Activated CD4-positive, alpha-beta T cell treated with anti-CD3 and anti-CD28 coated beads for 36 hours (primary cell): ENCODE measurements at regions not wholly inside any gene's neighbourhood (a gene's known extent, or its start where the extent isn't known, plus 50 kb on each side); places are given as distances from the start of the nearest gene placed in this dataset.

Source experiments
- ATAC-seq: fragments of 200-7000 bp; cut with Tn5 transposase; one replicate; pipeline ENCODE4 v1.10.0; 2021; ENCODE audit warnings: mild to moderate bottlenecking, moderate library complexity
- CTCF ChIA-PET: fragments of 350-600 bp; sonication (Branson Sonifier 250); formaldehyde crosslinking; loops from one replicate; lab custom pipeline; 2021; ENCODE audit warnings: antibody characterized with exemption; lab: Charles Lee
- POLR2A ChIA-PET: fragments of 350-600 bp; sonication (Branson Sonifier 250); formaldehyde crosslinking; loops from one replicate; lab custom pipeline; 2021; ENCODE audit warnings: antibody characterized with exemption, inconsistent platforms; lab: Charles Lee
- DNase-seq: peaks from one replicate; pipeline ENCODE4 v3.0.0-alpha.2; 2020
- H3K27ac Mint-ChIP-seq: one replicate; pipeline ENCODE4 v1.8.0; 2021; ENCODE audit warnings: mixed read lengths
- H3K27me3 Mint-ChIP-seq: one replicate; pipeline ENCODE4 v1.8.0; 2021; ENCODE audit warnings: mixed read lengths
- H3K36me3 Mint-ChIP-seq: one replicate; pipeline ENCODE4 v1.8.0; 2021; ENCODE audit warnings: low read depth, mixed read lengths
- H3K4me1 Mint-ChIP-seq: one replicate; pipeline ENCODE4 v1.8.0; 2021; ENCODE audit warnings: mixed read lengths
- H3K4me3 Mint-ChIP-seq: one replicate; pipeline ENCODE4 v1.8.0; 2021; ENCODE audit warnings: mild to moderate bottlenecking, moderate library complexity, mixed read lengths
- H3K9me3 Mint-ChIP-seq: one replicate; pipeline ENCODE4 v1.8.0; 2021; ENCODE audit warnings: low read depth, mixed read lengths
- intact Hi-C, 2 experiments: fragments of 100-400 bp; cut with DNase I in 1 of 2; cut with micrococcal nuclease in 1 of 2; formaldehyde crosslinking; loops; one replicate each; pipeline versions ENCODE4 v1.14.2 to v1.15.1; 2022 to 2024; cut with DNase I, micrococcal nuclease

DNA sequence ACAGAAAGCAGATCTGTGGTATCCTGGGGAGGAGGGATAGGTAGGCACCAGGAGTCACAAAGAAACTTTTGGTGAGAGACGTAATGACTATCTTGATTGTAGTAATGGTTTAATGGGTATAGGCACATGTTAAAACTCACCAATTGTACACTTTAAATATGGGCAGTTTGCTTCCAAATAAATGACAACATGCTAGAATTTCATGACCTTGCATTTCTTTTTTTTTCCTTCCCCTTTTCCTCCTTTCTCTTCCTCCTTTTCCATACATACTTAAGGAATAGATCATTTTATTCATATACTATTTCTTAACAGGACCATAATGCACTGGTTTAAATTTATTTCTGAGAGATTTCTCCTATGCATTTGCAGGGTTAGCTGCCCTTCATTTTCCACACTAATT, 341.8 kb downstream of the TMEM182 start:
- Mint-ChIP-seq H3K27ac (no peak overlapping the region), H3K36me3 (no peaks in the 10 kb centered on the region), H3K4me3 (no peak overlapping the region), H3K9me3 (no peaks in the 10 kb centered on the region), H3K4me1 (no peaks in the 10 kb centered on the region), H3K27me3 (no peaks in the 10 kb centered on the region)
- intact Hi-C loops = no loop called here
- CTCF ChIA-PET = no interaction called here
- POLR2A ChIA-PET = no interaction called here
- no peak for ATAC-seq
- no peak for DNase-seq

DNA sequence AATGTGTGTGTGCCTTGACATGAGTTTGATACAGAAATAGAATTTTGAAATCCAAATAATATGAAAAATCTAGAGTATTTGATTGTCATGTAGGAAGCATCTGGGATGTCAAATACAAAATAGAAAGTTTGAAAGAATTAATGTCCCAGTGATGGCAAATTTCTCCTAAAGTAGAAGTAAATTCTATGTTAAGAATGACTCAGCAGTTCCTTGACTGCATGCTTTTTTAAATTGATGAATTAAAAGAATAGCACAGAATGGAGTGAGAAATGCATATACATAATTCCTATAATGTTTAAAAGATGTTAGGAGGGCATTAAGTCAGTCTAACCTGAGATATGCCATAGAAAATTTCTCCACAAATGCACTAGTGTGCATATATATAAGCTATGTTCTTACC, 357.5 kb downstream of the TMEM182 start:
- H3K4me3 Mint-ChIP-seq = no peak overlapping the region
- intact Hi-C loops = no loop called here
- POLR2A ChIA-PET = no interaction called here

DNA sequence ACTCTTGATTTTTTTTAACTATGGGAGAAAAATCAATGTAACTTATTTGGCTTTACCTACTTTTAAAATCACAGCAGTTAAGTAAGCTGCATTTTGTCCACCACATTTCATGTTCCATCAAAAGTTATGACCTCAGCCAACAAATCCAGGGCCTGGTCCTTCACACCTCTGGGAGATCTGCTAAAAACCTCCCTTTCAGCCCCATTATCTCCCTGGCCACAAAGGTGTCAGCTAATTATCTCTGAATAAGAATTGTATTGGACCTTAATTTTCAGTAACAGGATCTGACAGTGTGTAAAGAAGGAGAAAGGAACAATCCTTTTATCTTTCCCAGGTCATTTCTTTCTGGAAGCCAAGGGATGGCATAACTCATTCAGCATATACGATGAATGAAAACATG, 359.3 kb downstream of the TMEM182 start:
- Mint-ChIP-seq H3K36me3 (no peaks in the 10 kb centered on the region), H3K4me3 (no peak overlapping the region), H3K9me3 (no peaks in the 10 kb centered on the region), H3K4me1 (no peaks in the 10 kb centered on the region), H3K27me3 (peaks cover 2% of the 10 kb centered on the region), H3K27ac (no peak overlapping the region)
- CTCF ChIA-PET = no interaction called here
- DNase-seq = no peak
- intact Hi-C loops = no loop called here
- POLR2A ChIA-PET = no interaction called here
- ATAC-seq = no peak

More for the DNA sequence above, 357.5 kb downstream of the TMEM182 start:
- Mint-ChIP-seq H3K9me3 (no peaks in the 10 kb centered on the region), H3K4me1 (no peaks in the 10 kb centered on the region), H3K27me3 (peaks cover 2% of the 10 kb centered on the region), H3K27ac (no peak overlapping the region), H3K36me3 (no peaks in the 10 kb centered on the region)
- DNase-seq (no peak), ATAC-seq (no peak)
- CTCF ChIA-PET = no interaction called here

DNA sequence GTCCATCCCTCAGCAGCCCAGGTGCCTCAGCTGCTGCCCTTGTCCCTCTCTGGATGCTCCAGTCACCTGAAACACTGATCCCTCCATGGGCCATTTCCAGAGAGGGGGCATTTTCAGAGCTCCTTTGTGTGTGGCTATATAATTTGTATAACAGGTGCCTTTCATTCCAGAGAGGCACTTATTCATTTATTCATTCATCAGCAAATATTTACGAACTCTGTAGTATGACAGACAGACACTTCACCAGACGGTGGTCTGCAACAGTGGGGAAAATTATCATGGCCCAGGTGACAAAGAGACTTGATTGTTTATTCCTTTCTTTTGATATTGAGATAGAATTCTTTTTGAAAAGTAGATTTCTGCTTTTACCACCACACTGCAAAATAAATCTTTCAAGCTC, 361.7 kb downstream of the TMEM182 start:
- Mint-ChIP-seq H3K27me3 (no peaks in the 10 kb centered on the region), H3K4me1 (no peaks in the 10 kb centered on the region), H3K27ac (no peak overlapping the region), H3K4me3 (no peak overlapping the region), H3K9me3 (no peaks in the 10 kb centered on the region), H3K36me3 (no peaks in the 10 kb centered on the region)
- intact Hi-C loops = no loop called here
- no peak for DNase-seq
- POLR2A ChIA-PET = no interaction called here
- no peak for ATAC-seq
- CTCF ChIA-PET = no interaction called here

DNA sequence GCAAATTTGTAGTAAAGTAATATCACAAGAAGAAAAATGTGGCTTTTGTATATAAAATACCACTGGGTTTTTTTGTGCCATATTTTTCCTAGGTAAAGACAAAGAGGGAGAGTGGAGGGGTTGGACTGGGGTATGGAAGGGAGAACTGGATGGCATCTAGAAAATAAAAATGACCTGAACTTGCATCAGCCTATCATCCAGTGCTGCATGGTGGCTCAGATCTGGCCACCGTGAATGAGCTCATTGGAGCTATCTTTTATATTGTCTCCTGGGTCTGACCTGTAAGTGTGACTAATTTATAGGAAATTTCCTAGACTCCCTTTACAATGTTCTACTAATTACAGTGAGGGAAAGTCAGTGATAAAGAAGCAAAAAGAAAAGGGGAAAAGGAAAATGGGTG, 369.0 kb downstream of the TMEM182 start:
- H3K36me3 Mint-ChIP-seq = no peaks in the 10 kb centered on the region
- intact Hi-C loops = no loop called here

DNA sequence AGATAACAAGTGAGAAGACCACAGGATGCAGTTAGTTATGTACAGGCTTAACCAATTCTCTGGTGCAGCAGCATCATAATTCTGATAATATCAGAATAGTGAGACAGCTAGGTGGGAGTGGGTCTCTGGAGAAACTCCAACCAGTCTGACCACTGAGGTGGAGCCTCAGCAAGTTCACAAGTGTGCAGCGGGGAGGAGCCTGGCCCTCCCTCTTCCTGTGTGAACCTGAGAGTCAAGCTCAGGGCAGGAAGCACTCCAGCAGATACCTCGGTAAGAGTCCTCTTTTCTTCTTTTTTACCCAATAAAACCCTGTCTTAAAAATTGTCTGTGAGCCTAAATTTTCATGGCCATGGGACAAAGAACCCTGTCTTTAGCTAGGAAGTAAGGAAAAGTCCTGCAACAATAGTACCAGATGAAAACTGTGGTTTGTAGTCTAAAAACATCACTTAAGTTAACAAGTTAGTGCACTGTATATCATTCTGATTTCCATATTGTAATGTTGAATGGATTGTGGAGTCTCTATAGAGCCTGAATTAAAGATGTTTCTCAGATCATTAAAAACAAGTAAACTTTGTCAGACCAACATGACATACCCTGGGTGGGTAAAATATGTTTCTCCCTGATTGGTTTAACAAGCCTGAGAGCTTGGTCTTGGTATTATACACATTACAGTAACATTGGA, 370.8 kb downstream of the TMEM182 start:
- Mint-ChIP-seq H3K9me3 (peaks cover 5% of the 10 kb centered on the region), H3K4me3 (no peak overlapping the region), H3K27ac (no peak overlapping the region), H3K36me3 (no peaks in the 10 kb centered on the region), H3K4me1 (no peaks in the 10 kb centered on the region), H3K27me3 (no peaks in the 10 kb centered on the region)
- no peak for DNase-seq
- ATAC-seq = peak; percentile 44
- ChIA-PET POLR2A (no interaction called here), CTCF (no interaction called here)
- intact Hi-C loops = no loop called here

More for the DNA sequence above, 369.0 kb downstream of the TMEM182 start:
- Mint-ChIP-seq H3K27ac (no peak overlapping the region), H3K4me3 (no peak overlapping the region), H3K27me3 (no peaks in the 10 kb centered on the region), H3K4me1 (no peaks in the 10 kb centered on the region), H3K9me3 (peaks cover 3% of the 10 kb centered on the region)
- ATAC-seq = no peak
- no peak for DNase-seq
- ChIA-PET CTCF (no interaction called here), POLR2A (no interaction called here)

DNA sequence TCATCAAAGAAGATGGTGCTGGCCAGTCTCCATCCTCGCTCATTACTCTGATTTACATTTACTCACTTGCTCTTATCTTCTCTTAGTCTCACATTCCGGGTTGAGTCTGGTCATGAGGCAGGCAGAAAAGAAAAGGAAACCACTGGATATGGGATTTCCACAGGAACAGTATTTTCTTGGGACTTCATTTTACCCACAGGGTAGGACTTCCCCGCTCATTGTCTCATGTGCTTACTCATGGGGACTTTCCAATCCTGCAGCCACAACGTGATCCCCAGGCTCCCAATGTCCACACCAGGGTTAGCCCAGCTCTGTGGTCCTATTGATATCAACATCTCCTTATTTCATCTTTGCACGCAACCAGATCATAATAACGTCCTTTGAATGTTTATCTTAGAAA, 373.8 kb downstream of the TMEM182 start:
- no peak for ATAC-seq
- Mint-ChIP-seq H3K27ac (no peak overlapping the region), H3K36me3 (no peaks in the 10 kb centered on the region), H3K27me3 (no peaks in the 10 kb centered on the region), H3K4me3 (no peak overlapping the region), H3K9me3 (peaks cover 5% of the 10 kb centered on the region), H3K4me1 (no peaks in the 10 kb centered on the region)
- intact Hi-C loops = no loop called here
- CTCF ChIA-PET = no interaction called here
- POLR2A ChIA-PET = no interaction called here
- DNase-seq = no peak

DNA sequence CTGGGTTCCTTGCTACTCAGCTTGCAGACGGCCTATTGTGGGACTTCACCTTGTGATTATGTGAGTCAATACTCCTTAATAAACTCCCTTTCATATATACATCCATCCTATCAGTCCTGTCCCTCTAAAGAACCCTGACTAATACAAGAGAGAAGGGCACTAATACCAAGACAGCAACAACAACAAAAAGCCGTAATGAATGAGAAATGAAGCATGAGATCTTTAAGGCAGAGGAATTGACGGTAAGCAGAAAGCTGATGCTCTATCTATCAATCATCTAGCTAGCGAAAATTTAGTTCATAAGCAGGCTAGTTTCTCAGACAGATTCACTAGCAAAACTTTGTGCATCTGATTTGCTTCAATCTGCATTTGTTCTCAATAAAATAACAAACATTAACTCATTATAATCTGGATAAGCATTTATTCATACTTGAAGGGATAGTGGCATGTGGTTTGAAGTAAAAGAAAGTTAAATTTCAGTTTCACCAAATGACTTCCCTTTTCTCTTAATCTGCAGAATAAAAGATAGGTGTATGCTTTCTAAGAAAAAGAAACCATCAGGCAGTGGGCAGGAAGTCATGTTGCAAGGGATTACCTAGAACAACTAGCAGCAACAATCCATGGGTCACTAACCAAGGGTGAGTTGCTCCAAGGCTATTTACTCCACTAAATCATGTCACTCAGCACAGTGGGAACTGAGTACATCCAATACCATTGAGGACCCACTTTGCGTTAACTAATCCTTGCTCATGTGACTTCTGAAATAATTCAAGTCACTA, 376.5 kb downstream of the TMEM182 start:
- Mint-ChIP-seq H3K4me3 (no peak overlapping the region), H3K36me3 (no peaks in the 10 kb centered on the region), H3K9me3 (peaks cover 5% of the 10 kb centered on the region), H3K27me3 (no peaks in the 10 kb centered on the region), H3K4me1 (no peaks in the 10 kb centered on the region), H3K27ac (no peak overlapping the region)
- ChIA-PET CTCF (interaction anchor here (0.5 to 0.7 kb wide), 2 partner anchors 31 to 296 kb away, joined by 3 read pairs; no protein-coding TSS in a partner anchor), POLR2A (no interaction called here)
- DNase-seq (no peak), ATAC-seq (no peak)
- intact Hi-C loops = no loop called here

DNA sequence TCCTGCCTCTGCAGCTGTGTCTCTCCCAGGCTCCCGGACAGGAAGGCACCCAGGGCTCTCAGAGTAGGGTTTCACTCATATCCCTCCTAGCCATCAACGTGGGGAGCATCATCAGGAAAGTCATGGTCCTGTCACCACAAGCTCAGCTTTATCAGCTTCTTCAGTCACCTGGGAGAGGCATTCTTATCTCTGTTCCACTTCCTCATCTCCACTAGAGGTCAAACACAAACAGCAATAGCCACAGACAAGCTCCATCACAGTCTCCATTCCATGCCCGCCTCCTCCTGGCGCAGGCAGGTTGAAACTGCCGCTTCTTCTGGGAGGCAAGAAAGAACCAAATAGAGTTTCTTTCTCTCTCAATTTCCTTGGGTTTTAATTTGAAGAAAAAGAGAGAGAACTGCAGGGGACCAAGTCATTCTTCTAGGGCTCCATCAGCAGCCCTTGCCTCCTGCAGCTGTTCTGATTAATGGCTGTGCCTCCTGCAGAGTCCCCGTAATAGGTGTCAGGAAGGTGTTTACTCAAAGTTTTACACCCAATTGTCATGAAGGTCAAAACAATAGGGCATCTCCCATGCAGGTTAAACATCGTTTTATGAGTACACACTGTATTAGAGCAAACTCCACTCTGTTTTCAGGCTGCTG, 377.9 kb downstream of the TMEM182 start:
- ATAC-seq = no peak
- POLR2A ChIA-PET = no interaction called here
- Mint-ChIP-seq H3K9me3 (peaks cover 5% of the 10 kb centered on the region), H3K4me3 (no peak overlapping the region), H3K27me3 (no peaks in the 10 kb centered on the region), H3K27ac (no peak overlapping the region), H3K4me1 (no peaks in the 10 kb centered on the region), H3K36me3 (no peaks in the 10 kb centered on the region)
- no peak for DNase-seq
- CTCF ChIA-PET = no interaction called here
- intact Hi-C loops = no loop called here

DNA sequence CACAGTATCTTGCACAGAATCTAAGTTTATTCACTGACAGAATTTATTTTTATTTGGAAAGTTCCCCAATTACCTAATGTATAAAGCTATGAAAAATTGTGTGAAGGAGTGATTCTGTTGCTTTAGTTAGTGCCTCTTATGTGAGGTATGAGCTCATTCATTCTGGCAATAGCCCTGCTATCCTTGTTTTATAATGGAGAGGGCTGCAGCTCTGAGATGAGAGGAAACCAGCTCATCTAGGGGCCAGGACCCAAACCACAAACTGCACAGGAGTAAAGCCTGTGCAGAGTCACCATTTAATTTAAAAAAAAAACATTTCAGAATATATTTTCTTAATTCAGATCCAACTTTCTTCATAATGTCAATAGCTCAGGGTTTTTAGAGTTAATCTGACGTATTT, 383.0 kb downstream of the TMEM182 start:
- ChIA-PET CTCF (no interaction called here), POLR2A (no interaction called here)
- H3K4me1 Mint-ChIP-seq = no peaks in the 10 kb centered on the region
- ATAC-seq (no peak), DNase-seq (no peak)
- no peaks in the 10 kb centered on the region for H3K9me3 Mint-ChIP-seq
- H3K4me3 Mint-ChIP-seq = no peak overlapping the region
- H3K36me3 Mint-ChIP-seq = no peaks in the 10 kb centered on the region
- H3K27me3 Mint-ChIP-seq = no peaks in the 10 kb centered on the region
- no peak overlapping the region for H3K27ac Mint-ChIP-seq
- intact Hi-C loops = no loop called here

DNA sequence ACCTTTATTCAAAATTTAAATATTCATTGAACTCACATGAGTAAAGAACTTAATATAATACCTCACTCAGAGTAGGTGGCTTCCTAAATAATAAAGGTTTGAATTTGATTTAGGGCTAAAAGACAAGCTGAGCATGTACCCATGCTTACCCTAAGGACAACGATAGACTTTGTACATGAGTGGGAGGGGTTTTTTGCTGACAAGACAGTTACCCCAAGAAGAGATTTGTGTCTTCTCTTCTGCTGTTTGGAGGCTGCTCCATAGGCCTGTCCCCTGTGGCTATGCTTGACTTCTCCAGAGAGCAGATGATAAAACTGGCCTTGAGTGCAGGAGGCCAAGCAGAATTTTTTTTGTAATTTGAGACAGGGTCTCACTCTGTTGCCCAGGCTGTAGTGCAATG, 383.9 kb downstream of the TMEM182 start:
- Mint-ChIP-seq H3K4me3 (no peak overlapping the region), H3K4me1 (no peaks in the 10 kb centered on the region), H3K27me3 (no peaks in the 10 kb centered on the region), H3K9me3 (no peaks in the 10 kb centered on the region), H3K27ac (no peak overlapping the region), H3K36me3 (no peaks in the 10 kb centered on the region)
- no peak for ATAC-seq
- POLR2A ChIA-PET = no interaction called here
- intact Hi-C loops = no loop called here
- CTCF ChIA-PET = no interaction called here
- DNase-seq = no peak

DNA sequence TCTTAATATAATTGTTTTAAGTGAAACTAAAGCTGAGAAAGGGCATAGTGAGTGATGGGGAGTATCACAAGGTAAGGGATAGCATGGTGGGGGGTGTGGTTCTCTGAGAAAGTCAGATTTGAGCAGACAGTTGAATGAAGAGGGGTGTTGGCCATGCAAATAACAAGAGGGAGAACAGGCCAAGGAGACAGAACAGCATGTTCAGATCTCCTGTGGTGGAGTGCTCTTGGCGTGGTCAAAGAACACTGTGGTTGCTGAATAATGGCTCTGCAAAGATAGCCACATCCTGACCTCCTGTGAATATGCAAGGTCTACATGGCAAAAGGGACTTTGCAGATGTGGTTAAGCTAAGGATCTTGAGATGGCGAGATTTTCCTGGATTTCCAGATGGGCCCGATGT, 389.2 kb downstream of the TMEM182 start:
- Mint-ChIP-seq H3K4me3 (no peak overlapping the region), H3K27me3 (no peaks in the 10 kb centered on the region), H3K9me3 (no peaks in the 10 kb centered on the region), H3K36me3 (no peaks in the 10 kb centered on the region), H3K4me1 (no peaks in the 10 kb centered on the region), H3K27ac (no peak overlapping the region)
- ATAC-seq = no peak
- ChIA-PET POLR2A (no interaction called here), CTCF (interaction anchor here (0.6 kb wide), 2 partner anchors 59 to 68 kb away, joined by 3 to 4 read pairs; no protein-coding TSS in a partner anchor)
- intact Hi-C loops = no loop called here
- no peak for DNase-seq
